ENCODE measurements at regions not wholly inside any gene's neighbourhood (a gene's known extent, or its start where the extent isn't known, plus 50 kb on each side); places are given as distances from the start of the nearest gene placed in this dataset.
"Not testable (repeated sequence)": the region's sequence is repeated elsewhere in the genome, so short reads cannot be mapped to it uniquely, and the experiment has no call there.

GRCh38 chr15:26191193-26191592, 328.1 kb upstream of the ATP10A start:
- Histone ChIP-seq H3K36me3 (no peaks in the 10 kb centered on the region), H3K27ac (no peak overlapping the region), H3K4me3 (no peak overlapping the region), H3K4me1 (ENCODE audit: insufficient read depth) (no peaks in the 10 kb centered on the region), H3K9me3 (no peaks in the 10 kb centered on the region), H3K27me3 (no peaks in the 10 kb centered on the region)
- intact Hi-C loops (cut with DNase I): no loop called here
- TF ChIP-seq POLR2A (IDR thresholded peaks at IDR 0.05) (no peak), CTCF (IDR thresholded peaks at IDR 0.05) (no peak), EP300 (IDR thresholded peaks at IDR 0.05) (no peak)
- DNase-seq: no peak
- WGBS, 3 donors: 45 to 46% (median 45%) methylated on average over 2 of the region's 2 CpGs

DNA sequence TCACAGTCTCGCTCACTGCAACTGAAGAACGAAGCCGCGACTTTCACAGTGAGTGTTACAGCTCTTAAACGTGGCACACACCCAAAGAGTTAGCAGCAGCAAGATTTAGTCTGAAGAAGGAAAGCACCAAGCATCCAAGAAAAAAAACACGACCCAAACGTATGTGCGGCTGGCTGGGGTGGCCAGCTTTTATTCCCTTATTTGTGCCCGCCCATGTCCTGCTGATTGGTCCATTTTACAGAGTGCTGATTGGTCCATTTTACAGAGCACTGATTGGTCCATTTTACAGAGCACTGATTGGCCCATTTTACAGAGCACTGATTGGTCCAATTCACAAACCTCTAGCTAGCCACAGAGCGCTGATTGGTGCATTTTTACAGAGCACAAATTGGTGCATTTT, 323.0 kb upstream of the ATP10A start:
- H3K4me1 ChIP-seq (ENCODE audit: insufficient read depth); H3K4me3 ChIP-seq; H3K9me3 ChIP-seq; intact Hi-C loops (cut with DNase I); H3K36me3 ChIP-seq; H3K27me3 ChIP-seq; H3K27ac ChIP-seq; DNase-seq: not testable (repeated sequence)
- 79 to 89% (median 85%) methylated on average over 10 of the region's 10 CpGs for WGBS, 3 donors

DNA sequence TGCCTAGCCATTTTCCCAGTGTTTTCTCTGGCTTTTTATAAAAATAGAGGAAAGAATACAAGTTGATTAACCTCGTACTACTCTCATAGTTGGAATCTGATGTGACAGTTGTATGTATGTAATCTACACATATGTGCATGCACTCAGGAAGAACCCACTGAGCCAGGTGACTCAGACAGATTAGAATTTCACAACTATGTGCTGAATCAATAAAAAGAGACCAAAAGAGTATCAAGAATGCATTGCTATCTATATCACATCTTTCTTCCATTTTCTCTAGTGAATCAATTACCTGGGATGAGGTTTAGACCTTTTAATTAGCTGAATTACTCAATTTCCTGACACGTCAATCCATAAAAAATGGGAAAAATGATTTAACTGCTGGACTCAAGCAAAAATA, 319.3 kb upstream of the ATP10A start:
- Histone ChIP-seq H3K9me3 (no peaks in the 10 kb centered on the region), H3K4me1 (ENCODE audit: insufficient read depth) (no peaks in the 10 kb centered on the region), H3K4me3 (no peak overlapping the region), H3K27ac (no peak overlapping the region), H3K36me3 (no peaks in the 10 kb centered on the region), H3K27me3 (no peaks in the 10 kb centered on the region)
- DNase-seq: no peak
- intact Hi-C loops (cut with DNase I): no loop called here
- WGBS, 3 donors: 64 to 84% (median 71%) methylated on average over 2 of the region's 2 CpGs
- TF ChIP-seq CTCF (IDR thresholded peaks at IDR 0.05) (no peak), EP300 (IDR thresholded peaks at IDR 0.05) (no peak), POLR2A (IDR thresholded peaks at IDR 0.05) (no peak)

GRCh38 chr15:26179906-26180305, 316.8 kb upstream of the ATP10A start:
- intact Hi-C loops (cut with DNase I): no loop called here
- Histone ChIP-seq H3K4me1 (ENCODE audit: insufficient read depth) (no peaks in the 10 kb centered on the region), H3K9me3 (no peaks in the 10 kb centered on the region), H3K36me3 (no peaks in the 10 kb centered on the region), H3K27me3 (no peaks in the 10 kb centered on the region), H3K27ac (no peak overlapping the region), H3K4me3 (no peak overlapping the region)
- no peak for TF ChIP-seq EP300 (IDR thresholded peaks at IDR 0.05)
- TF ChIP-seq POLR2A (IDR thresholded peaks at IDR 0.05): no peak
- no peak for TF ChIP-seq CTCF (IDR thresholded peaks at IDR 0.05)
- DNase-seq: no peak
- 41 to 60% (median 54%) methylated on average over 6 of the region's 6 CpGs for whole genome bisulfite sequencing, 3 donors

GRCh38 chr15:26178640-26179220, 315.6 kb upstream of the ATP10A start:
- Histone ChIP-seq H3K27ac (no peak overlapping the region), H3K4me3 (no peak overlapping the region), H3K36me3 (no peaks in the 10 kb centered on the region), H3K27me3 (no peaks in the 10 kb centered on the region), H3K9me3 (no peaks in the 10 kb centered on the region), H3K4me1 (ENCODE audit: insufficient read depth) (no peaks in the 10 kb centered on the region)
- no peak for DNase-seq
- TF ChIP-seq EP300 (IDR thresholded peaks at IDR 0.05) (no peak), POLR2A (IDR thresholded peaks at IDR 0.05) (no peak), CTCF (IDR thresholded peaks at IDR 0.05) (no peak)
- intact Hi-C loops (cut with DNase I): no loop called here
- WGBS, 3 donors: 38 to 42% (median 41%) methylated on average over 17 to 19 of the region's 19 CpGs
